ENCODE measurements at regions not wholly inside any gene's neighbourhood (a gene's known extent, or its start where the extent isn't known, plus 50 kb on each side); places are given as distances from the start of the nearest gene placed in this dataset.

DNA sequence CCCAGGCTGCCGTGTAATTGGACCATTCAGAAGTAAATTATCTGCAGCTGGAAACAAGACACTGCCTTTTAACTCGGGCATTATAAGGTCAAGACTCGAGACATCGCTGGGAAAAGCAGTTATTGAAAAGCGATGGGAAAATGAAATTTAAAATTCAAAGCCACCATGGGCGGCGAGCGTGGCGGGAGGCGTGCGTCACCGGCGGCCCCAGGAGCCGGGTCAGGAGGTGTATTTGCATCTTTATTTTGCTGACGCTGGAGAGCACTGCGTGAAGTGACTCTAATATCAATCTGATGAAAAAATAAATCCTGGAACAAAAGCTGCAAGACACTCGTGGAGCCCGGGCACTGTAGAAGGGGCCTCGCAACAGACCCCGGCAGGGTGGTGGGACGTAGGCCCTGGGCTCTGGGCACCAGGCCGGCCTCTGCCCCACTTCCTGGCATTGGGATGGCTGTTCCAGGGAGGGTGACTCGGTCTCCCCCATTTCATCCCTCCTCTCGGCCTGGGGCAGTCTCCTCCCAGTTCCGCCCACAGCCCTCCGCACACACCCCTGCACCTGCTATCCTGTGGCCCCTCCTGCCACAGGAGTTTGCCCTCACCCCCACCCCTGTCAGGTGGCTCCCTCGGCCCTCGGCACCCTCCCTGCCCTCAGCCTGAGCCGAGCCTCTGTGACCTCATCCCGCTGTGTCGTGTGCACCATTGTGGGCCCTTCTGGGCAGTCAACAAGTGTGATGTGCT is 196.2 kb downstream of the KIF26A start:
- TF ChIP-seq, protein P1, sequence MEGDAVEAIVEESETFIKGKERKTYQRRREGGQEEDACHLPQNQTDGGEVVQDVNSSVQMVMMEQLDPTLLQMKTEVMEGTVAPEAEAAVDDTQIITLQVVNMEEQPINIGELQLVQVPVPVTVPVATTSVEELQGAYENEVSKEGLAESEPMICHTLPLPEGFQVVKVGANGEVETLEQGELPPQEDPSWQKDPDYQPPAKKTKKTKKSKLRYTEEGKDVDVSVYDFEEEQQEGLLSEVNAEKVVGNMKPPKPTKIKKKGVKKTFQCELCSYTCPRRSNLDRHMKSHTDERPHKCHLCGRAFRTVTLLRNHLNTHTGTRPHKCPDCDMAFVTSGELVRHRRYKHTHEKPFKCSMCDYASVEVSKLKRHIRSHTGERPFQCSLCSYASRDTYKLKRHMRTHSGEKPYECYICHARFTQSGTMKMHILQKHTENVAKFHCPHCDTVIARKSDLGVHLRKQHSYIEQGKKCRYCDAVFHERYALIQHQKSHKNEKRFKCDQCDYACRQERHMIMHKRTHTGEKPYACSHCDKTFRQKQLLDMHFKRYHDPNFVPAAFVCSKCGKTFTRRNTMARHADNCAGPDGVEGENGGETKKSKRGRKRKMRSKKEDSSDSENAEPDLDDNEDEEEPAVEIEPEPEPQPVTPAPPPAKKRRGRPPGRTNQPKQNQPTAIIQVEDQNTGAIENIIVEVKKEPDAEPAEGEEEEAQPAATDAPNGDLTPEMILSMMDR (IDR thresholded peaks at IDR 0.05), result no peak
- TF ChIP-seq POLR2A (IDR thresholded peaks at IDR 0.05), result no peak
- no peak for TF ChIP-seq POLR2AphosphoS5 (IDR thresholded peaks at IDR 0.05)

All from breast epithelium (tissue), 3 donors.